HG03159 (cell line): ENCODE measurements at regions not wholly inside any gene's neighbourhood (a gene's known extent, or its start where the extent isn't known, plus 50 kb on each side); places are given as distances from the start of the nearest gene placed in this dataset.

ENCODE experiments used
- ATAC-seq: cut with Tn5 transposase; IDR thresholded peaks from one replicate; pipeline ENCODE4 v1.9.1; 2021; ENCODE audit warnings: mild to moderate bottlenecking, moderate library complexity; ENCODE audit not compliant: unreplicated experiment

- ATAC-seq: no peak
Measured at GRCh38 chr14:84584511-84584910, 945.4 kb upstream of the FLRT2 start.

GRCh38 chr14:84591827-84592445 is 938.0 kb upstream of the FLRT2 start:
- ATAC-seq: no peak

GRCh38 chr14:84592770-84593169 is 937.2 kb upstream of the FLRT2 start:
- no peak for ATAC-seq

- no peak for ATAC-seq
Measured at GRCh38 chr14:84610086-84610485, 919.9 kb upstream of the FLRT2 start.

GRCh38 chr14:84622357-84622756 is 907.6 kb upstream of the FLRT2 start:
- ATAC-seq: no peak

GRCh38 chr14:84643446-84643845 is 886.5 kb upstream of the FLRT2 start:
- ATAC-seq: no peak

GRCh38 chr14:84646786-84647500 is 883.0 kb upstream of the FLRT2 start:
- ATAC-seq: no peak

- ATAC-seq: no peak
Measured at GRCh38 chr14:84655014-84655413, 874.9 kb upstream of the FLRT2 start.

- no peak for ATAC-seq
Measured at GRCh38 chr14:84657911-84658310, 872.0 kb upstream of the FLRT2 start.

- ATAC-seq: no peak
Measured at GRCh38 chr14:84670796-84671195, 859.1 kb upstream of the FLRT2 start.

- ATAC-seq: no peak
Measured at GRCh38 chr14:84671776-84672175, 858.2 kb upstream of the FLRT2 start.

- ATAC-seq: no peak
Measured at GRCh38 chr14:84674636-84675035, 855.3 kb upstream of the FLRT2 start.

- ATAC-seq: no peak
Measured at GRCh38 chr14:84686550-84686949, 843.4 kb upstream of the FLRT2 start.

GRCh38 chr14:84688297-84689025 is 841.5 kb upstream of the FLRT2 start:
- no peak for ATAC-seq

- ATAC-seq: no peak
Measured at GRCh38 chr14:84694161-84694560, 835.8 kb upstream of the FLRT2 start.

- ATAC-seq: no peak
Measured at GRCh38 chr14:84704601-84705000, 825.3 kb upstream of the FLRT2 start.

GRCh38 chr14:84707830-84708229 is 822.1 kb upstream of the FLRT2 start:
- ATAC-seq: no peak

GRCh38 chr14:84708865-84709264 is 821.1 kb upstream of the FLRT2 start:
- ATAC-seq: no peak

- no peak for ATAC-seq
Measured at GRCh38 chr14:84726471-84726870, 803.5 kb upstream of the FLRT2 start.

- ATAC-seq: no peak
Measured at GRCh38 chr14:84749191-84749955, 780.6 kb upstream of the FLRT2 start.

- ATAC-seq: no peak
Measured at GRCh38 chr14:84750284-84750683, 779.7 kb upstream of the FLRT2 start.
